ENCODE measurements at regions not wholly inside any gene's neighbourhood (a gene's known extent, or its start where the extent isn't known, plus 50 kb on each side); places are given as distances from the start of the nearest gene placed in this dataset.

- DNase-seq (ENCODE audit: low spot score in 2 of 2) (no peak), FAIRE-seq (no peak)
Observed at GRCh38 chr13:104321756-104322155, 1255.5 kb upstream of the SLC10A2 start.

GRCh38 chr13:104320446-104320845 lies 1254.2 kb upstream of the SLC10A2 start:
- DNase-seq (ENCODE audit: low spot score in 2 of 2) (no peak), FAIRE-seq (no peak)

- FAIRE-seq (peak; percentile 8), DNase-seq (ENCODE audit: low spot score in 2 of 2) (peak in 1 of 2 donors; percentile 6)
Observed at GRCh38 chr13:104318121-104318520, 1251.9 kb upstream of the SLC10A2 start.

GRCh38 chr13:104315606-104316005 lies 1249.4 kb upstream of the SLC10A2 start:
- no peak for DNase-seq (ENCODE audit: low spot score in 2 of 2)
- no peak for FAIRE-seq

GRCh38 chr13:104314926-104315535 lies 1248.8 kb upstream of the SLC10A2 start:
- FAIRE-seq = no peak
- DNase-seq (ENCODE audit: low spot score in 2 of 2) = no peak

GRCh38 chr13:104314321-104314720 lies 1248.1 kb upstream of the SLC10A2 start:
- FAIRE-seq = peak; percentile 71

GRCh38 chr13:104310861-104311260 lies 1244.6 kb upstream of the SLC10A2 start:
- no peak for FAIRE-seq
- DNase-seq (ENCODE audit: low spot score in 2 of 2) = no peak

More at GRCh38 chr13:104314321-104314720, 1248.1 kb upstream of the SLC10A2 start:
- DNase-seq (ENCODE audit: low spot score in 2 of 2) = no peak

- no peak for DNase-seq (ENCODE audit: low spot score in 2 of 2)
- no peak for FAIRE-seq
Observed at GRCh38 chr13:104309431-104309830, 1243.2 kb upstream of the SLC10A2 start.

- no peak for DNase-seq (ENCODE audit: low spot score in 2 of 2)
- FAIRE-seq = no peak
Observed at GRCh38 chr13:104301171-104301975, 1235.2 kb upstream of the SLC10A2 start.

GRCh38 chr13:104297075-104297474 lies 1230.9 kb upstream of the SLC10A2 start:
- no peak for FAIRE-seq

GRCh38 chr13:104296286-104296685 lies 1230.1 kb upstream of the SLC10A2 start:
- FAIRE-seq (no peak), DNase-seq (ENCODE audit: low spot score in 2 of 2) (no peak)

More at GRCh38 chr13:104297075-104297474, 1230.9 kb upstream of the SLC10A2 start:
- no peak for DNase-seq (ENCODE audit: low spot score in 2 of 2)

- FAIRE-seq = no peak
- DNase-seq (ENCODE audit: low spot score in 2 of 2) = no peak
Observed at GRCh38 chr13:104295537-104295936, 1229.3 kb upstream of the SLC10A2 start.

- no peak for DNase-seq (ENCODE audit: low spot score in 2 of 2)
- no peak for FAIRE-seq
Observed at GRCh38 chr13:104289400-104289799, 1223.2 kb upstream of the SLC10A2 start.

- FAIRE-seq = no peak
- no peak for DNase-seq (ENCODE audit: low spot score in 2 of 2)
Observed at GRCh38 chr13:104288496-104288895, 1222.3 kb upstream of the SLC10A2 start.

- no peak for FAIRE-seq
- DNase-seq (ENCODE audit: low spot score in 2 of 2) = no peak
Observed at GRCh38 chr13:104286566-104287290, 1220.5 kb upstream of the SLC10A2 start.

- FAIRE-seq = no peak
- DNase-seq (ENCODE audit: low spot score in 2 of 2) = no peak
Observed at GRCh38 chr13:104281910-104282309, 1215.7 kb upstream of the SLC10A2 start.

- DNase-seq (ENCODE audit: low spot score in 2 of 2) (no peak), FAIRE-seq (no peak)
Observed at GRCh38 chr13:104270731-104271130, 1204.5 kb upstream of the SLC10A2 start.

- FAIRE-seq (no peak), DNase-seq (ENCODE audit: low spot score in 2 of 2) (no peak)
Observed at GRCh38 chr13:104267206-104267811, 1201.1 kb upstream of the SLC10A2 start.

GRCh38 chr13:104256701-104257100 lies 1190.5 kb upstream of the SLC10A2 start:
- no peak for FAIRE-seq
- no peak for DNase-seq (ENCODE audit: low spot score in 2 of 2)

- FAIRE-seq (no peak), DNase-seq (ENCODE audit: low spot score in 2 of 2) (no peak)
Observed at GRCh38 chr13:104253063-104253680, 1187.0 kb upstream of the SLC10A2 start.

All from frontal cortex (tissue), 3 donors.